NB4 (cell line): ENCODE measurements at regions not wholly inside any gene's neighbourhood (a gene's known extent, or its start where the extent isn't known, plus 50 kb on each side); places are given as distances from the start of the nearest gene placed in this dataset.

Experiments used
- CTCF ChIP-seq: IDR thresholded peaks from one replicate; pipeline ENCODE4 v1.5.1; 2012; ENCODE audit warnings: low read depth, low read length
- POLR2A ChIP-seq: IDR thresholded peaks from 2 replicates; pipeline ENCODE4 v1.6.1; 2011; ENCODE audit warnings: mild to moderate bottlenecking; ENCODE audit not compliant: insufficient read length; ENCODE audit errors: extremely low read depth
- TF ChIP-seq, protein P1 (sequence below): IDR thresholded peaks from 2 replicates; pipeline ENCODE4 v1.6.1; 2011; ENCODE audit warnings: low read depth, low read length

- TF ChIP-seq CTCF (no peak), POLR2A (no peak)
- TF ChIP-seq, protein P1, sequence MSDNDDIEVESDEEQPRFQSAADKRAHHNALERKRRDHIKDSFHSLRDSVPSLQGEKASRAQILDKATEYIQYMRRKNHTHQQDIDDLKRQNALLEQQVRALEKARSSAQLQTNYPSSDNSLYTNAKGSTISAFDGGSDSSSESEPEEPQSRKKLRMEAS: no peak
Observed at GRCh38 chrX:7334253-7334935, 186.4 kb upstream of the PUDP start.
